Adrenal gland (tissue), 9 donors: ENCODE measurements at regions not wholly inside any gene's neighbourhood (a gene's known extent, or its start where the extent isn't known, plus 50 kb on each side); places are given as distances from the start of the nearest gene placed in this dataset.

Source experiments
- DNase-seq, 7 donors: peaks; one replicate each; pipeline ENCODE4 v3.0.0-alpha.2; 2019 to 2020
- H3K27ac ChIP-seq, 5 donors: fragments of 200-600 bp; sonication (generic) in 4 of 5; 1 replicate in 3 of 5; 2 replicates in 2 of 5; pipeline versions ENCODE4 v1.5.1 to v1.8.0; 2016 to 2020; ENCODE audit warnings: mild to moderate bottlenecking in 1 of 5
- H3K27me3 ChIP-seq: fragments of 200-600 bp; 2 replicates; pipeline ENCODE4 v1.8.0; 2021
- H3K36me3 ChIP-seq, 2 donors: fragments of 200-600 bp; replicated peaks in 1 of 2; 1 replicate in 1 of 2; 2 replicates in 1 of 2; pipeline versions ENCODE4 v1.5.1 to v1.8.0; 2018 to 2022
- H3K4me1 ChIP-seq, 2 donors: fragments of 200-600 bp; replicated peaks in 1 of 2; 1 replicate in 1 of 2; 2 replicates in 1 of 2; pipeline versions ENCODE4 v1.5.1 to v1.8.0; 2018 to 2021
- H3K4me3 ChIP-seq, 4 donors: fragments of 200-600 bp; sonication (generic) in 3 of 4; one replicate each; pipeline ENCODE4 v1.5.1; 2016 to 2018
- H3K9me3 ChIP-seq, 3 donors: fragments of 200-600 bp; sonication (generic) in 1 of 3; replicated peaks in 1 of 3; 1 replicate in 2 of 3; 2 replicates in 1 of 3; pipeline versions ENCODE4 v1.5.1 to v1.8.0; 2016 to 2021
- POLR2A ChIP-seq, 2 donors: fragments of 450-650 bp; IDR thresholded peaks; one replicate each; pipeline ENCODE4 v1.6.1; 2017; ENCODE audit warnings: antibody characterized with exemption in 2 of 2, mild to moderate bottlenecking in 2 of 2, moderate library complexity in 1 of 2
- WGBS, 4 donors: extraction: QIAGEN DNeasy Blood & Tissue Kit in 2 of 4; methylation state at CpG; one replicate each; pipeline versions ENCODE4 v1.1.5 to v1.1.7; 2013 to 2017; 5-methylcytosine and 5-hydroxymethylcytosine counted together
- intact Hi-C, 2 donors: fragments of 100-400 bp; cut with DNase I; formaldehyde crosslinking; loops; one replicate each; pipeline versions ENCODE4 v1.14.1 to v1.15.0; 2022 to 2023
- TF ChIP-seq, protein P1 (sequence below), 6 experiments: fragments of 450-650 bp in 4 of 6; fragments of 200-600 bp in 2 of 6; sonication (generic) in 1 of 6; IDR thresholded peaks; 1 replicate in 5 of 6; 2 replicates in 1 of 6; pipeline versions ENCODE4 v1.5.1 to v1.8.0; 2016 to 2021; ENCODE audit warnings: antibody characterized with exemption in 6 of 6, mild to moderate bottlenecking in 2 of 6, moderate library complexity in 1 of 6
- donor health status: healthy with polysubstance abuse.
- donor health status: Bipolar disorder and iron deficiency.
- donor health status: DM: yes; HTN: yes; CAD: no.
- donor health status: DM: no; HTN: no; CAD: no.
- donor health status: DM: no; HTN: no; CAD: no.

DNA sequence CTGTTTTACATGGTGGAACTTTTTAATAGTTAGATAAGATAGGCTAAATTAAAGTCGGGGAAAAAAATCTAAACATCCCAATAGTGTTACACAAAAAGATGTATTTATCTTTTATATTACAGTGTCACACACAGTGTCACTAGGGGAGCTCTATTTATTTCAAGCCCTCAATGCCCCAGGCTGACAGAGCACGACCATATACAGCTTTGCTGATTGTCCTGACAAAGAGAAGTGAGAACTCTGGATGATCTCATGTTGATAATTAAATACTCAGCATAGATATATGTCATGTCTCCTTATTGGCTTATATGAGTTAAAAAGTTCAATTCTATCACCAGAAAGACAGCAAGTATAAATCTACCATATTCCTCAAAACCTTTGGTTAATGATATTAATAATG lies 594.3 kb downstream of the LRFN5 start:
- no peak for TF ChIP-seq POLR2A (IDR thresholded peaks at IDR 0.05)
- TF ChIP-seq, protein P1, sequence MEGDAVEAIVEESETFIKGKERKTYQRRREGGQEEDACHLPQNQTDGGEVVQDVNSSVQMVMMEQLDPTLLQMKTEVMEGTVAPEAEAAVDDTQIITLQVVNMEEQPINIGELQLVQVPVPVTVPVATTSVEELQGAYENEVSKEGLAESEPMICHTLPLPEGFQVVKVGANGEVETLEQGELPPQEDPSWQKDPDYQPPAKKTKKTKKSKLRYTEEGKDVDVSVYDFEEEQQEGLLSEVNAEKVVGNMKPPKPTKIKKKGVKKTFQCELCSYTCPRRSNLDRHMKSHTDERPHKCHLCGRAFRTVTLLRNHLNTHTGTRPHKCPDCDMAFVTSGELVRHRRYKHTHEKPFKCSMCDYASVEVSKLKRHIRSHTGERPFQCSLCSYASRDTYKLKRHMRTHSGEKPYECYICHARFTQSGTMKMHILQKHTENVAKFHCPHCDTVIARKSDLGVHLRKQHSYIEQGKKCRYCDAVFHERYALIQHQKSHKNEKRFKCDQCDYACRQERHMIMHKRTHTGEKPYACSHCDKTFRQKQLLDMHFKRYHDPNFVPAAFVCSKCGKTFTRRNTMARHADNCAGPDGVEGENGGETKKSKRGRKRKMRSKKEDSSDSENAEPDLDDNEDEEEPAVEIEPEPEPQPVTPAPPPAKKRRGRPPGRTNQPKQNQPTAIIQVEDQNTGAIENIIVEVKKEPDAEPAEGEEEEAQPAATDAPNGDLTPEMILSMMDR (IDR thresholded peaks at IDR 0.05), result no peak
- DNase-seq, result no peak
- 56 to 74% (median 58%) methylated on average over 2 of the region's 2 CpGs for WGBS, 4 donors
- intact Hi-C loops, result no loop called here
- Histone ChIP-seq H3K9me3 (no peaks in the 10 kb centered on the region), H3K27me3 (no peaks in the 10 kb centered on the region), H3K4me3 (no peak overlapping the region), H3K4me1 (no peaks in the 10 kb centered on the region), H3K36me3 (no peaks in the 10 kb centered on the region), H3K27ac (no peak overlapping the region)

DNA sequence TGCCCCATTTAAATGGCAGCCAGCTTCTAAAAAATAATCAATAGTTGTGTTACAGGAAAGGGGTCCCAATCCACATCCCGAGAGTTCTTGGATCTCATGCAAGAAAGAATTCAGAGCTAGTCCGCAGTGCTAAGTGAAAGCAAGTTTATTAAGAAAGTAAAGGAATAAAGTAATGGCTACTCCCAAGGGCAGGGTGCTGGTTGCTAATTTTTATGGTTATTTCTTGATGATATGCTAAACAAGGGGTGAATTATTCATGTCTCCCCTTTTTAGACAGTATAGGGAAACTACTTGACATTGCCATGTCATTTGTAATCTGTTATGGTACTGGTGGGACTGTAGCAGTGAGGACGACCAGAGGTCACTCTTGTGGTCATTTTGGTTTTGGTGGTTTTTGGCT lies 591.3 kb downstream of the LRFN5 start:
- WGBS, 4 donors, result 66 to 79% (median 73%) methylated on average over 3 of the region's 3 CpGs
- intact Hi-C loops, result no loop called here
- H3K27me3 ChIP-seq, result no peaks in the 10 kb centered on the region
- TF ChIP-seq, protein P1 (IDR thresholded peaks at IDR 0.05), result no peak
- TF ChIP-seq POLR2A (IDR thresholded peaks at IDR 0.05), result no peak
- H3K4me1 ChIP-seq, result no peaks in the 10 kb centered on the region
- no peaks in the 10 kb centered on the region for H3K36me3 ChIP-seq
- DNase-seq, result no peak
- H3K27ac ChIP-seq, result no peak overlapping the region
- H3K9me3 ChIP-seq, result no peaks in the 10 kb centered on the region
- no peak overlapping the region for H3K4me3 ChIP-seq

DNA sequence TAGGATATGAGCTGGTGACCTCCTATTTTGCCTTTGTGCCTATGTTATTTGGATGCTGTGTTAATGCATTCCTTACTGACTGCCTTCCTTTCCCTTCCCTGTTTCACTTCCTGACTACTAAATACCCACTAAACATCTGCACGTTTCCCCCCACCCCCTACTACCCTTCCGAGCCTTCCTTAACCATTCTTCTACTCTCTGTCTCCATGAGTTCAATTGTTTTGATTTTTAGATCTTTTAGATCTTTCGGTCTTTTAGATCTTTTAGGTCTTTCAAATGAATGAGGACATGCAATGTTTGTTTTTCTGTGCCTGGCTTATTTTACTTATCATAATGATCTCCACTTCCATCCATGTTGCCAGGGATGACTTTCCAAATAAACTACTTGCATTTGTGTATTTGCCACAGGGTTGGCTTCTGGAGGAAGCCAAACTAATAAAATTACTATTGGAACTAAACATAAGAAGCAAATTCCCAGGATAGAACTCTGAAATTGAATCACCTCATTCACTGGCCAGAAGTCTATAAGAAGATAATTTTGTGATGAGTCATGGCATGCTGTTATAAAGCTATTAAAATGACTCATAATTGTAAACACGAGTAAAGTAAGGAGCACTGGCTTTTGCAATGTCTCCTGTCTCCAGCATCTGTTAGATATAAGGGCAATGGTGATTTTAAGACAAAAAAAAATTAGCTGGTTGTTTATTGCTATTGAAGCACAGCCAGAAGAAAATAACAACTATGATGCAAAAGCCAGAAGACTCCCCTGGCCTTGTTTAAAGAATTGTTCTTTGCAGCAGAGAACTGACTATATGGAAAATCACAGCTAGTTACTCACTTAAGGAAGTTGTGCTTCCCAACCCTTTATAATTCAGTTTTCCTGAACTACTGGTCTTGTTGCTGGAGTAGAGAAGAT lies 586.3 kb downstream of the LRFN5 start:
- 40 to 48% (median 43%) methylated on average over 4 of the region's 4 CpGs for WGBS, 4 donors
- TF ChIP-seq, protein P1 (IDR thresholded peaks at IDR 0.05), result no peak
- no peak for TF ChIP-seq POLR2A (IDR thresholded peaks at IDR 0.05)
- no peak for DNase-seq
- Histone ChIP-seq H3K36me3 (no peaks in the 10 kb centered on the region), H3K27me3 (no peaks in the 10 kb centered on the region), H3K4me3 (no peak overlapping the region), H3K27ac (no peak overlapping the region), H3K9me3 (no peaks in the 10 kb centered on the region), H3K4me1 (no peaks in the 10 kb centered on the region)
- intact Hi-C loops, result no loop called here

DNA sequence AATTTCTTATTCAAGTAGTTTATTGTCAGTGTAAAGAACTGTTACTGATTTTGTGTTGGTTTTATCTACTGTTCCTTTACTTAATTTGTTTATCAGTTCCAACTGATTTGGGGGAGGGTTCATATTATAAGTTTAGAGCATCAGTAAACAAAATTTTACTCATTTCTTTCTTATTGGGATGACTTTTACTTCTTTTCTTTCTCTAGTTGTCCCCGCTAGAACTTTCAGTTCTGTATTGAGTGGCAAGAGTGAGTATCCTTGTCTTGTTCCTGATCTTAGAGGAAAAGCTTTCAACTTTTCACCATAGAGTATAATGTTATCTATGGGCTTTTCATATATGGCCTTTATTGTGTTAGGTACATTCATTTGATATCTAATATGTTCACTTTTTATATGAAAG lies 584.1 kb downstream of the LRFN5 start:
- 70 to 90% (median 75%) methylated on average over 1 of the region's 1 CpG for WGBS, 4 donors
- H3K4me3 ChIP-seq, result no peak overlapping the region
- no peaks in the 10 kb centered on the region for H3K4me1 ChIP-seq
- H3K27me3 ChIP-seq, result no peaks in the 10 kb centered on the region
- no peak for TF ChIP-seq POLR2A (IDR thresholded peaks at IDR 0.05)
- TF ChIP-seq, protein P1 (IDR thresholded peaks at IDR 0.05), result no peak
- no peak overlapping the region for H3K27ac ChIP-seq
- no peaks in the 10 kb centered on the region for H3K9me3 ChIP-seq
- DNase-seq, result no peak
- H3K36me3 ChIP-seq, result no peaks in the 10 kb centered on the region
- intact Hi-C loops, result no loop called here
